ENCODE measurements at regions not wholly inside any gene's neighbourhood (a gene's known extent, or its start where the extent isn't known, plus 50 kb on each side); places are given as distances from the start of the nearest gene placed in this dataset.

DNA sequence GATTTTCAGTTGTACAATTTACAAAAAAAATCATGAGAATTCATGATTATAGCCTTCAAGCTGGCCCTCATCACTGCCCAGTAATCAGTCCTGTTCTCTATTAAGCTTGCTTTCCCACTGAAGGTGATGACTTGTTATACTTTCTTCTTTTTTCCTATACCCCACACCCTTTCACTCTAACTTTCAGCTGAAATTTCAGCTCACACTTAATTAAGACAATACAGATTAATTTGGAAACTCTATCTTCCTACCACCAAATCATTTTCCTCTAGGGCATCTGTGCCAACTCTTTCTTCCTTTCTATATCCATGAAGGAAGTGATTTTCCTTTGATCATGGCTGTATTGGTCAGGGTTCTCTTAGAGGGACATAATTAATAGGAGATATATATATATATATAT is 449.9 kb downstream of the CD109 start:
- ChIA-PET CTCF (no interaction called here), POLR2A (no interaction called here)
- no peaks in the 10 kb centered on the region for H3K27me3 Mint-ChIP-seq
- no peaks in the 10 kb centered on the region for H3K79me2 ChIP-seq (ENCODE audit: control insufficient read depth, insufficient read depth, low read length)
- H2AFZ ChIP-seq (ENCODE audit: insufficient read depth, low read depth, low read length, poor library complexity, severe bottlenecking): no peak overlapping the region
- no peak overlapping the region for H3K4me3 ChIP-seq (ENCODE audit: control extremely low read depth in 1 of 5, extremely low read depth in 1 of 5, insufficient read depth in 1 of 5, low read depth in 2 of 5, low read length in 4 of 5)
- intact Hi-C loops (cut with micrococcal nuclease): no loop called here
- ATAC-seq (ENCODE audit: low read depth) (no peak), DNase-seq (no peak)
- no peak overlapping the region for H3K27ac Mint-ChIP-seq
- H3K27me3 ChIP-seq (replicated peaks in 1 of 4; ENCODE audit: control extremely low read depth in 1 of 4, control insufficient read depth in 3 of 4, insufficient read depth in 4 of 4, low read length in 3 of 4): no peaks in the 10 kb centered on the region
- H3K4me1 ChIP-seq (ENCODE audit: control insufficient read depth in 2 of 2, insufficient read depth in 2 of 2, low read length in 2 of 2): no peaks in the 10 kb centered on the region
- no peak overlapping the region for H3K4me2 ChIP-seq (replicated peaks; ENCODE audit: low read depth, low read length, poor library complexity, severe bottlenecking)
- no peaks in the 10 kb centered on the region for H3K9me3 ChIP-seq (ENCODE audit: control extremely low read depth in 1 of 3, control insufficient read depth in 2 of 3, insufficient read depth in 1 of 3, low read length in 2 of 3)
- no peaks in the 10 kb centered on the region for H3K4me1 Mint-ChIP-seq
- no peaks in the 10 kb centered on the region for H4K20me1 ChIP-seq (ENCODE audit: control insufficient read depth, insufficient read depth, low read length, poor library complexity, severe bottlenecking)
- H3K36me3 ChIP-seq (replicated peaks in 1 of 2; ENCODE audit: control extremely low read depth in 1 of 2, control insufficient read depth in 1 of 2, extremely low read depth in 1 of 2, insufficient read depth in 2 of 2, low read length in 1 of 2): no peaks in the 10 kb centered on the region
- H3K27ac ChIP-seq (ENCODE audit: low read length in 2 of 2): no peak overlapping the region
- H3K9me3 Mint-ChIP-seq (ENCODE audit: insufficient read depth): no peaks in the 10 kb centered on the region
- no peak overlapping the region for H3K4me3 Mint-ChIP-seq
- no peak overlapping the region for H3K9ac ChIP-seq (ENCODE audit: low read length)
- no peak for TF ChIP-seq EZH2 (IDR thresholded peaks at IDR 0.05; ENCODE audit: borderline replicate concordance, insufficient read depth, low read depth, low read length, poor library complexity, severe bottlenecking)
- TF ChIP-seq, protein P1, sequence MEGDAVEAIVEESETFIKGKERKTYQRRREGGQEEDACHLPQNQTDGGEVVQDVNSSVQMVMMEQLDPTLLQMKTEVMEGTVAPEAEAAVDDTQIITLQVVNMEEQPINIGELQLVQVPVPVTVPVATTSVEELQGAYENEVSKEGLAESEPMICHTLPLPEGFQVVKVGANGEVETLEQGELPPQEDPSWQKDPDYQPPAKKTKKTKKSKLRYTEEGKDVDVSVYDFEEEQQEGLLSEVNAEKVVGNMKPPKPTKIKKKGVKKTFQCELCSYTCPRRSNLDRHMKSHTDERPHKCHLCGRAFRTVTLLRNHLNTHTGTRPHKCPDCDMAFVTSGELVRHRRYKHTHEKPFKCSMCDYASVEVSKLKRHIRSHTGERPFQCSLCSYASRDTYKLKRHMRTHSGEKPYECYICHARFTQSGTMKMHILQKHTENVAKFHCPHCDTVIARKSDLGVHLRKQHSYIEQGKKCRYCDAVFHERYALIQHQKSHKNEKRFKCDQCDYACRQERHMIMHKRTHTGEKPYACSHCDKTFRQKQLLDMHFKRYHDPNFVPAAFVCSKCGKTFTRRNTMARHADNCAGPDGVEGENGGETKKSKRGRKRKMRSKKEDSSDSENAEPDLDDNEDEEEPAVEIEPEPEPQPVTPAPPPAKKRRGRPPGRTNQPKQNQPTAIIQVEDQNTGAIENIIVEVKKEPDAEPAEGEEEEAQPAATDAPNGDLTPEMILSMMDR (IDR thresholded peaks at IDR 0.05): no peak

DNA sequence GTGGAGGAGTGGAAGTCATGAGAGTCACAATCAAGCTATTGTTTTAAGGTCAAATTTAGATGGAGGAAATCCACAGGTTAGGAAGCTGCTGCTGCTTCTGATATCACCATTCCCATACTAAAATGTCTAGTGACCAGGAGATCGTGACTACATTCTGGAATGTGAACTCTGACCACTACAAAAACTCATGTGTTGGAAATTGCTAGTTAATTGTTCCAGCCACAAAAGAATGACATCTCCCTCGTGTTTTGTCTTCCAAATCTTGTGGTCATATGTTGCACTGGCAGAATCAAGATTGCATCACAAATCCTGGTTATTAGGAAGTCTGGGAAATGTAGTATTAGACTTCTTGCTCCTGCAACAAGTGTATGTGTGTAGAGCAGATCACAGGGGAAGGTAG is 441.9 kb downstream of the CD109 start:
- Mint-ChIP-seq H3K27me3 (no peaks in the 10 kb centered on the region), H3K4me1 (no peaks in the 10 kb centered on the region), H3K4me3 (no peak overlapping the region), H3K27ac (no peak overlapping the region), H3K9me3 (ENCODE audit: insufficient read depth) (peaks cover 2% of the 10 kb centered on the region)
- no peaks in the 10 kb centered on the region for H3K4me1 ChIP-seq (ENCODE audit: control insufficient read depth in 2 of 2, insufficient read depth in 2 of 2, low read length in 2 of 2)
- no peak overlapping the region for H3K4me3 ChIP-seq (ENCODE audit: control extremely low read depth in 1 of 5, extremely low read depth in 1 of 5, insufficient read depth in 1 of 5, low read depth in 2 of 5, low read length in 4 of 5)
- ChIA-PET POLR2A (no interaction called here), CTCF (no interaction called here)
- H3K9ac ChIP-seq (ENCODE audit: low read length): no peak overlapping the region
- whole genome bisulfite sequencing (ENCODE audit: insufficient coverage): no CpG with 5 or more reads among the region's 2 CpGs
- no peak for DNase-seq
- no peak overlapping the region for H3K4me2 ChIP-seq (replicated peaks; ENCODE audit: low read depth, low read length, poor library complexity, severe bottlenecking)
- H3K27me3 ChIP-seq (replicated peaks in 1 of 4; ENCODE audit: control extremely low read depth in 1 of 4, control insufficient read depth in 3 of 4, insufficient read depth in 4 of 4, low read length in 3 of 4): no peaks in the 10 kb centered on the region
- TF ChIP-seq EZH2 (IDR thresholded peaks at IDR 0.05; ENCODE audit: borderline replicate concordance, insufficient read depth, low read depth, low read length, poor library complexity, severe bottlenecking): no peak
- TF ChIP-seq, protein P1 (IDR thresholded peaks at IDR 0.05): no peak
- H3K27ac ChIP-seq (ENCODE audit: low read length in 2 of 2): no peak overlapping the region
- no peak overlapping the region for H2AFZ ChIP-seq (ENCODE audit: insufficient read depth, low read depth, low read length, poor library complexity, severe bottlenecking)
- intact Hi-C loops (cut with micrococcal nuclease): no loop called here
- H3K36me3 ChIP-seq (replicated peaks in 1 of 2; ENCODE audit: control extremely low read depth in 1 of 2, control insufficient read depth in 1 of 2, extremely low read depth in 1 of 2, insufficient read depth in 2 of 2, low read length in 1 of 2): no peaks in the 10 kb centered on the region
- H3K79me2 ChIP-seq (ENCODE audit: control insufficient read depth, insufficient read depth, low read length): no peaks in the 10 kb centered on the region
- H3K9me3 ChIP-seq (ENCODE audit: control extremely low read depth in 1 of 3, control insufficient read depth in 2 of 3, insufficient read depth in 1 of 3, low read length in 2 of 3): no peaks in the 10 kb centered on the region
- no peak for ATAC-seq (ENCODE audit: low read depth)
- no peaks in the 10 kb centered on the region for H4K20me1 ChIP-seq (ENCODE audit: control insufficient read depth, insufficient read depth, low read length, poor library complexity, severe bottlenecking)
